ENCODE measurements at regions not wholly inside any gene's neighbourhood (a gene's known extent, or its start where the extent isn't known, plus 50 kb on each side); places are given as distances from the start of the nearest gene placed in this dataset.

DNA sequence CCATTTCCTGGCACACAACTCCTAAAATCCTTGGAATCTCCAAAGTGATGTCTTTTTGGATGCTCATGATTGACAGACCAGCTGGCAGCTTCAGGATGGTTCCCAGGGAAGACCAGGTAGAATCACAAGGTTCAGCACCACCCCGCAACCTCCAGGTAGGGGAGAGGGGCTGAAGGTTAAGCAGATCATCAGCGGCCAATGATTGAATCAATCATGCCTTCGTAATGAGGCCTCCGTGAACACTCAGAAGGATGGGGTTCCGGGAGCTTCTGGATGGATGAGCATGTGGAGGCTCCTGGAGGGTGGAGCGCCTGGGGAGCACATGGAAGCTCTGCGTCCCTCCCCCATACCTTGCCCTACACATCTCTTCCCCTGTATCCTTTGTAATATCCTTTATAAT is 185.9 kb downstream of the SEC14L1 start:
- TF ChIP-seq, protein P1, sequence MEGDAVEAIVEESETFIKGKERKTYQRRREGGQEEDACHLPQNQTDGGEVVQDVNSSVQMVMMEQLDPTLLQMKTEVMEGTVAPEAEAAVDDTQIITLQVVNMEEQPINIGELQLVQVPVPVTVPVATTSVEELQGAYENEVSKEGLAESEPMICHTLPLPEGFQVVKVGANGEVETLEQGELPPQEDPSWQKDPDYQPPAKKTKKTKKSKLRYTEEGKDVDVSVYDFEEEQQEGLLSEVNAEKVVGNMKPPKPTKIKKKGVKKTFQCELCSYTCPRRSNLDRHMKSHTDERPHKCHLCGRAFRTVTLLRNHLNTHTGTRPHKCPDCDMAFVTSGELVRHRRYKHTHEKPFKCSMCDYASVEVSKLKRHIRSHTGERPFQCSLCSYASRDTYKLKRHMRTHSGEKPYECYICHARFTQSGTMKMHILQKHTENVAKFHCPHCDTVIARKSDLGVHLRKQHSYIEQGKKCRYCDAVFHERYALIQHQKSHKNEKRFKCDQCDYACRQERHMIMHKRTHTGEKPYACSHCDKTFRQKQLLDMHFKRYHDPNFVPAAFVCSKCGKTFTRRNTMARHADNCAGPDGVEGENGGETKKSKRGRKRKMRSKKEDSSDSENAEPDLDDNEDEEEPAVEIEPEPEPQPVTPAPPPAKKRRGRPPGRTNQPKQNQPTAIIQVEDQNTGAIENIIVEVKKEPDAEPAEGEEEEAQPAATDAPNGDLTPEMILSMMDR (IDR thresholded peaks at IDR 0.05; ENCODE audit: insufficient read depth, low read length, poor library complexity, severe bottlenecking) = no peak
- no peak for TF ChIP-seq EZH2phosphoT487 (conservative IDR thresholded peaks at IDR 0.05; ENCODE audit: low read length)
- no peak overlapping the region for H2AFZ ChIP-seq (ENCODE audit: low read depth, low read length, severe bottlenecking)
- no peaks in the 10 kb centered on the region for H3K9me3 ChIP-seq (ENCODE audit: insufficient read depth, low read length)
- H3K4me2 ChIP-seq (ENCODE audit: low read depth, low read length, poor library complexity, severe bottlenecking) = no peak overlapping the region
- H3K9ac ChIP-seq (ENCODE audit: low read length) = no peak overlapping the region
- no peak overlapping the region for H3K4me3 ChIP-seq (ENCODE audit: insufficient read depth, low read length, poor library complexity, severe bottlenecking)
- peaks cover 1% of the 10 kb centered on the region; the same call in 1 of the 2 replicates for H3F3A ChIP-seq (ENCODE audit: insufficient read depth)
- H3K27ac ChIP-seq (ENCODE audit: low read depth, low read length) = no peak overlapping the region
- H3K9me2 ChIP-seq (replicated peaks; ENCODE audit: insufficient read depth, low read length) = no peaks in the 10 kb centered on the region
- H3K36me3 ChIP-seq (ENCODE audit: low read length) = no peaks in the 10 kb centered on the region
- no peaks in the 10 kb centered on the region for H4K20me1 ChIP-seq (ENCODE audit: low read depth, low read length)
- H3K27me3 ChIP-seq (ENCODE audit: low read length) = no peaks in the 10 kb centered on the region
- H3K79me2 ChIP-seq (ENCODE audit: insufficient read depth, low read length) = no peaks in the 10 kb centered on the region

DNA sequence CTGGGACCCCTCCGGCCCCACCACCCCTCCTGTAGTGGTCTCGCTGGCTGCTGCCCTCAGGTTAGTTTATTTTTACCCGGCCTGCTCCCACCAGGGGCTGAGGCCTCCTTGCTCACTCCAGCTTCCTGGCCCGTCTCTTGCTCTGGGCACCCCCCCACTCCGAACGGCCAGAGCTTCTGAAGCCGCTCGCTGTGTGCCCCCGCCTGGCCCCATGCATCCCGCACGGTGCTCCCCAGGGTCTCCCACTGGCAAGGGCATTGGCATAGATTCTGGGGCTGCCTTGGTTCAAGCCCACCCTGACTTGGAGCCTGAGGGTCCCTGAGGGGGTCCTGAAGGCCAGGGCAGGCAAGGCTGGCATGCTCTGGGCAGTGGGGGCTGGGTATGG is 186.4 kb downstream of the SEC14L1 start:
- Histone ChIP-seq H3F3A (ENCODE audit: insufficient read depth) (peaks cover 7% of the 10 kb centered on the region), H4K20me1 (ENCODE audit: low read depth, low read length) (no peaks in the 10 kb centered on the region), H3K36me3 (ENCODE audit: low read length) (no peaks in the 10 kb centered on the region), H3K79me2 (ENCODE audit: insufficient read depth, low read length) (no peaks in the 10 kb centered on the region), H2AFZ (ENCODE audit: low read depth, low read length, severe bottlenecking) (no peak overlapping the region), H3K4me3 (ENCODE audit: insufficient read depth, low read length, poor library complexity, severe bottlenecking) (no peak overlapping the region), H3K27ac (ENCODE audit: low read depth, low read length) (no peak overlapping the region), H3K27me3 (ENCODE audit: low read length) (no peaks in the 10 kb centered on the region), H3K9me3 (ENCODE audit: insufficient read depth, low read length) (no peaks in the 10 kb centered on the region), H3K4me2 (ENCODE audit: low read depth, low read length, poor library complexity, severe bottlenecking) (no peak overlapping the region), H3K9ac (ENCODE audit: low read length) (no peak overlapping the region), H3K9me2 (replicated peaks; ENCODE audit: insufficient read depth, low read length) (no peaks in the 10 kb centered on the region)
- TF ChIP-seq EZH2phosphoT487 (conservative IDR thresholded peaks at IDR 0.05; ENCODE audit: low read length) = no peak
- TF ChIP-seq, protein P1 (IDR thresholded peaks at IDR 0.05; ENCODE audit: insufficient read depth, low read length, poor library complexity, severe bottlenecking) = no peak

DNA sequence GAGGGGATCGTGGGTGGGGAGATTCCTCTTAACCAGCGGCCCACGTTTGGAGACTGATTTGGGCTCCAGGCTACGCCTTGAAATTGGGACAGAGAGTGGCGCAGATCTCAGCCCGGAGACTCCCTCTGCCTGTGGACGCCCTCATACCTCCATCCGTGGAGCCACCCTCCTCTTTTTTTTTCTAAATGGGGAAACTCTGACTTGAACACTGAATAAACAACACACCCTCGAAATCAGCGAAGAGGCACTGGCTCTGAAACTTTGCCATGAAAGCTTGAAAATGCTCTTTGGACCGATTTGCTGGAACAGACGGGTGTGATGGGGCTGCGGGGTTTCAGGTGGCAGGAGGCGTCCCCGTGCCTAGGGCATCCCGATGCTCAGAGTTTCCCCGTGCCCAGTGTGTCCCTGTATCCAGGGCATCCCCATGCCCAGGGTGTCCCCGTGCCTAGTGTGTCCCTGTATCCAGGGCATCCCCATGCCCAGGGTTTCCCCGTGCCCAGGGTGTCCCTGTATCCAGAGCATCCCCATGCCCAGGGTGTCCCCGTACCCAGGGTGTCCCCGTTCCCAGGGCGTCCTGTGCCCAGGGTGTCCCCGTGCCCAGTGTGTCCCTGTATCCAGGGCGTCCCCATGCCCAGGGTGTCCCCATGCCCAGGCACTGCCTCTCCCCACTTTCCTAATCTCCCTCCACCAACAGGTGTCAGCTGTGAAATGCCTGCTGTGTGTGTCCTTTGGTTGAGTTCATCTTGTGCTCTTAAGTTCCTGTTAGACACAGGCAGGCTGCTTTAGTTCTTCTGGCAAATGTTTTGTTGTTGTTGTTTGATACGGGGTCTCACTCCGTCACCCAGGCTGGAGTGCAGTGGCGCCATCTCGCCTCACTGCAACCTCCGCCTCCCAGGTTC is 187.0 kb downstream of the SEC14L1 start:
- H3K27ac ChIP-seq (ENCODE audit: low read depth, low read length) = no peak overlapping the region

More for the DNA sequence above, 187.0 kb downstream of the SEC14L1 start:
- no peak overlapping the region for H2AFZ ChIP-seq (ENCODE audit: low read depth, low read length, severe bottlenecking)
- TF ChIP-seq, protein P1 (IDR thresholded peaks at IDR 0.05; ENCODE audit: insufficient read depth, low read length, poor library complexity, severe bottlenecking) = no peak
- no peak for TF ChIP-seq EZH2phosphoT487 (conservative IDR thresholded peaks at IDR 0.05; ENCODE audit: low read length)
- no peak overlapping the region for H3K9ac ChIP-seq (ENCODE audit: low read length)
- H3K9me2 ChIP-seq (replicated peaks; ENCODE audit: insufficient read depth, low read length) = no peaks in the 10 kb centered on the region
- H3K4me3 ChIP-seq (ENCODE audit: insufficient read depth, low read length, poor library complexity, severe bottlenecking) = no peak overlapping the region
- H3F3A ChIP-seq (ENCODE audit: insufficient read depth) = peaks cover 13% of the 10 kb centered on the region
- no peaks in the 10 kb centered on the region for H3K27me3 ChIP-seq (ENCODE audit: low read length)
- no peak overlapping the region for H3K4me2 ChIP-seq (ENCODE audit: low read depth, low read length, poor library complexity, severe bottlenecking)
- H3K36me3 ChIP-seq (ENCODE audit: low read length) = no peaks in the 10 kb centered on the region
- H3K79me2 ChIP-seq (ENCODE audit: insufficient read depth, low read length) = no peaks in the 10 kb centered on the region
- no peaks in the 10 kb centered on the region for H3K9me3 ChIP-seq (ENCODE audit: insufficient read depth, low read length)
- H4K20me1 ChIP-seq (ENCODE audit: low read depth, low read length) = no peaks in the 10 kb centered on the region
